SKM-1 treated with dmso at 0.1 percent for 144 hours (cell line): ENCODE measurements at regions not wholly inside any gene's neighbourhood (a gene's known extent, or its start where the extent isn't known, plus 50 kb on each side); places are given as distances from the start of the nearest gene placed in this dataset.

ENCODE experiments used
- DNase-seq: peaks from one replicate; lab custom pipeline; 2025; ENCODE audit not compliant: unreplicated experiment; lab: John Stamatoyannopoulos, UW

DNA sequence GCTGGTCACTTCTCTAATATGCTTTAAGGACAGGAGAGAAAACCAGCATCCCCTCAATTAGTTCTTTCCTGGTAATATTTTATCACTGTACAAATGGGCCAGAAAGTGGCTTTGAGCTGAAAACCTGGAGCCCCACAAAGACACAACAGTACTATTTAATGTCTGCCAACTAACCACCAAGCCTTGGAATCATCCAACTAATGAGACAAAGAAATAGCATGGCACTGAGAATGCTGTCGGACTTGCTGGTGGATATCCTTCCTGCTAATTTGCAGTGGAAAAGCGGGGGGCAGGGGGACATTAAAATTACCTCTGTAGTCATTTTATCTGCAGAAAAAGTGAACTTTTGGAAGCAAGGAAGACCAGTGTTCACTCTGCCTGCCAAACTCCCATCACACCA, 288.5 kb downstream of the KBTBD8 start:
- DNase-seq: no peak

DNA sequence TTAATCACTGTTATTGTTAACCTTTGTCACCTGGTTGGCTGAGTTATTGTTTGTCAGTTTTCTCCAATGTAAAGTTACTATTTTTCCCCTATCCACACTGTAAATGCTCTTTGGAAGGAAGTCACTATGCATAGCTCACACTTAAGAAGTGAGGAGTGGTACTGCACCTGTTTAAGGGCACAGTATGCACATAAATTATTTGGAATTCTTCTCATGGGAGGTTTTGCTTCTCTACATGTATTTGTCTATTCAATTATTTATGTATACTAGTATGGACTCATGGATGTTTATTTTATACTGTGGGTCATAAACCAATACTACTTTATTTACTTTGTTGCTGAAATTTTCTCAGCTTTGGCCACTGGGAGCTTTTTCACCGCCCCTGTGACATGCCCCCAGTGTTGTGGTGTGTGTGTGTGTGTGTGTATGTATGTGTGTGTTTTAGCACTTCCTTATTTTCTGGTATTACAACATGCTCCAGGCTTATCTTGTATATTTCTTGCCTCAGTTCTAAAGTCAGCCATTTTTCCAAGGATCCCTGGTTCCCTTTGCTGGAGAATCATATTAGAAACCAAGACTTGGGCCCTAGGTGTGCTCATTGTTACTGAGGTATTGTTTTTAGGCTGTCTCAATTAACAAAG, 290.5 kb downstream of the KBTBD8 start:
- no peak for DNase-seq

DNA sequence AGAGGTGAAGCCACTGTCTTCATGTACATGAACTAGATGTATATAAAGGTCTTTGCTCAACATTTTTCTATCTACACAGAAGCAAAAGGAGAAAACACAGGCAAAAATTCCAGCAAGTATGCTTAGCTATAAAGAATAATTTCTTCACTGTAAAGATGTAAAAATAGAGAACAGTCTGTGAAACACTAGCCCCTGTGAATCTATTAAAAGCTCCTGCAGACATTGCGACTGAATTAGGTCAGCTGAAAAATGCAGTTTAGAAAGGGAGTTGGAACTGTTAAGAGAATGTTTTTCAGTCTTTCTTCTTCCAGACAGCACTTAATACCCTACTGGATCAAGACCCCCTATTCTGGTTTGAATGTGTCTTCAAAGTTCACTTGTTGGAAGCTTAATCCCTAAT, 291.5 kb downstream of the KBTBD8 start:
- no peak for DNase-seq

DNA sequence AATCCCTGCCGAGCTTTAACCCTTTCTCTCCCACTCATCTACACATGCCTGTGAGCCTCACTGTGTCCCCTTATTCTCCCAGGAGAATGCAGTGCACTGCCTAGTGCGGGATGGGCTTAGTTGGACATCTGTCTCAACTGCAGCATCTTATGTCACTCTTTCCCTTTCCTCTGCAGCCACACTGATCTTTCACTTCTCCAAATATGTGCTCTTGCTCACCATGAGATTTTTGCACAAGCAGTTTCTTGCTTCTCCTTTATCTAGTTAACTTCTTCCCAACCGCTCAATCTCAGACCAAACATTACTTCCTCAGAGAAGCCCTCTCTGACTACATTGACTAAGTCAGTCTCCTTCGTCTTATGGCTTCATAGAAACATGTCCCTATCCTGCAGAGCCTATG, 292.3 kb downstream of the KBTBD8 start:
- peak; percentile 58 for DNase-seq

DNA sequence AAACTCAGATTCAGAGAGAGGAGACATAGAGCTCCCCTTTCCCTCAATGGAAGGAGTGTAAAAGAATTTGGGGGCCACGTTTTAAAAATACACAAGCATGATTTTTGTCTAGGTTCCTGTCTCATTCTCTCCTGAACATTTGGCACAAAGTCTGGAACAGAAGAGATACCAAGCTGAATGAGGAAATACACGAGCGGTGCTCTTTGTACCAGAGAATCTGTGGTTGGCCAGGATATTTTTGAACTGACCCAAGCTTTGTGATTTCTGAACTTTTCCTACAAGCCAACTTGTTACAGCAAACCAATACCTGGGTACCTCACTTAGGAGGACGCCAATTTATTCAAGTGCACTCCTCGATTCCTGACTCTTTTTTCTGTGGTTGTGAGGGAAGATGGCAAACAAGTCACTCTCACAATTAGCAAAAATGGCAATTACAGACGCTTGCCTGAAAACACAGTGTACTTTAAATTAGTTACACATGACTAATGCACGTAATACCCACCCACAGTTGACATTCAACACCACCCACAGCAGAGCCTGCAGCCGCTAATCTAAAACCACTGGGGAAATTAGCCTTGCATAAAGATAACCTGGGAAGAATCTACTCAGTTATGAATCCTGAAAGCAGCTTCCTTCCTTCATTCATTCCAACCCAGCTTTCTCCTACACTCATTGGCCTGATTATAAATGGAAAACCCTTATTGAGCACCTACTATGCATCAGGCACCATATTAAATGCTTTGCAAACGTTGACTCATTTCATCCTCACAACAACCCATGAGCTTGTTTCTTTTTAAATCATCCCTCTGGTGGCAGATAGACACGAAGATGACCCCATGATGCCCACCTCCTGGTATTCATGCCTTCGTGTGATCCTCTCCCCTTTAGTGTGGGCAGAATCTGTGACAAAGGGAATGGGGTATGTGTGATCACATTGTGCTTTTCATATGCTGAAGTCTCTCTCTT, 293.5 kb downstream of the KBTBD8 start:
- no peak for DNase-seq

DNA sequence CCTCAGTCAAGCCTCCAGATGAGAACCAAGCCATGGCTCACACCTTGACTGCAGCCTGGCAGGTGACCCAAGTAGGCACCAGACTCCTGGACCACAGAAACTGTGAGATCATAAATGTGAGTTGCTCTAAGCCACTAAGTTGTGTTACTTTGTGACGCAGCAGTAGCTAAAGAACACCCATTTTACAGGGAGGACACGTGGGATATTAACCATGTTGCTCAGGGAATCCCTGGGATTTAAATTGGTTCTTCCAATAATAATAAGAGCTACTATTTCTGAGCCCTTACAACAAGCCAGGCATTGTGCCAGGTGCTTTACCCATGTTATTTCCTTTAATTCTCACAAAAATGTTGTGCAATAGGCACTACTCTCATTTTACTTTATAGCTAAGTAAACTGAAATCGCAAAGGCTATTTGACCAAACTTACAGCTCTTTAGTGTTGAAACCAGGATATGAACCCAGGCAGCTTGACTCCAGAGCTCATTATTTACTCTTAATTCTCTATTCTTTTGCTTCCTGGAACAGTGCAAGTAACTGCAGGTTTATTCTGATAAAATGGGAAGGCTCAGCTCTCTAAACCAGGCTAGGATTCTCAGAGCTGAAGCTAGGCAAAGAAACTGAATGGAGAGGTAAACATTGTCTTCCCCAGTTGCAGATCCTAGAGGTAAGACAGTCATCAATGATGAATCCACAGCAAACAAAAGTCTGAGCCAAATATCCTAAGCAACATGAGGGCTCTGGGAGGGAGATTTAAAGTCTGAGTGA, 294.4 kb downstream of the KBTBD8 start:
- DNase-seq: no peak

DNA sequence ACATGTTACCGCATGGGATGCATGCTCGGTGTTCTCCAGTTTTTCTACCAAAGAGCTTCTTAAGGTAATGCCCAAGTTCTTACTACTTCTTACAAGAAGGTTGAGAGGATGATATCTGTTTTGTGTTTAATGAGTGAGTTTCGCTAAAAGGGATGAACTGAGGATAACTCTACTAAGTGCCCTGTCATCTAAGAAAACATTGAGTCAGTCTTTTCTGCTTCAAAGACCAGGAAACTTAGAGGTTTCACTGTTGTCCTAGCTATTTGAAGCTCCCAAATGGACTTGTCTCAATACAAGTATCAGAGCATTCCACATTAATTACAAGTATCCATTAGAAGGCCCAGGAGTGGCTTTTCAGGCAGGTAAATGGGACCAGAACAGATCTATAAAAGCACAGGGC, 296.2 kb downstream of the KBTBD8 start:
- DNase-seq: no peak

DNA sequence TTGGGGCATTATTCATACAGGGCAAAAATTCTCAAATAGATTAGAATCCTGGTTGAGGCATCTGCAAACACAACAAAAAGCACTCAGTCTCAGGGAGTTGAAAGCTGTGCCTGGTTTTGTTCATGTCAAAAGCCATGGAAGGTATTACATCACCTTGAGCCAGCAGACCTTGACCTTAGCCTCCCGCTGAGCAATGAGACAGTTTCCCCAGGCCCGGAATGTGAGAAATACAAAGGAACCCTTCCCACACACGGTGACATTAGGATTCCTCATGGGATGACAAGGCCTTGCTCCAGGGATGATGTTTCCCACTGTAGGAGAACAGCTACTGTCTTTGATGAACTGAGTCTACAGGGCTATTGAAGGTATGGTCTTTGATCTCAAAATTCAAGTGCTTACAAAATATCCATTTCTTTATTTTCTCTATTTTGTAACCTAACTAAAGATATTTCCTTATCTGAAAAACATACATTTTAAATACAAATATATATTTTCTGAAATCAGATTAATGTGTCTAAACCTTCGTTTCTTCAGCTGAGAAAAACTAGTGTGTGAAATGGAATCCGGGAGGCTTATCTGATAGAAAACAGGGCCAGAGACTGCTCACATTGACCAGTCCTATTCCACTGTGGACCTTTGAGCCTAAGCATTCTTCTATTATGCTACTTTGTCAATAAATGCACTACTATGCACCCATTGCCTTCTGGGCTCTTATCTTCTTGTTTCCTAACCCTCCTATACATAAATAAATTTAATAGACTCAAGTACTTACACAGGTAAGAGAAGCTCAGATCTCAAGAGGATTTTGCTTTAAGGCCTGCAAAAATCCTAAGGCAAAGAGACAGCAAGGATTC, 298.2 kb downstream of the KBTBD8 start:
- DNase-seq: no peak

DNA sequence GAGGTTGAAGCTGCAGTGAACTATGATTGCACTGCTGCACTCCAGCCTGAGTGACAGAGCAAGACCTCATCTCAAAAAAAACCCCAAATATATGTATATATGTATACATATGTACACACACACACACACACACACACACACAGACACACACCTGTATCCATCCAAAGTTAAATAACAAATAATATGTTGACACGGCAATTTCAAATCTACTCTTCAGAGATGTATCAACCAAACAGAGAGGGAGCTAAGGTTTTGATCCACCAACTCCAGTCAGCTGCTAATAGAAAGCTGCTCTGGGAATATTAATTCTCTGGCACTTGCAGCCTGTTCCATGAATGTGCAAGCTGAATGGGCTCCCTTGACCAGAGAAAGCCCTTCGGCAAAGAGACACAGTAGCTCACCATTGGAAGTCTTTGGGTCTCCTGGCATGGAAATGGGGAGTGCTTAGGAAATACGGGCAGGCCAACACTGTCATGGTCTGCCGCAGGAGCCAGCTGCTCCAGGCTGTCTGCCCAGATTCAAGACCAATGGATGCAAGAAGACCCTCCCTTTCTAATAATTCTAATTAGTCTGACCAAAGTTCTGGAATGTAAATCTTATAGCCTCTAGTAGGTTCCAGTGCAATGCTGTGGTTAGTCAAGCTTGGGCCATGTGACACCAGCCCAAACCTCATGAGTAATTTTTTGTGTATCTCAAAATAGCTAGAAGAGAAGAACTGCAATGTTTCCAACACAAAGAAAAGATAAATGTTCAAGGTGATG, 299.8 kb downstream of the KBTBD8 start:
- no peak for DNase-seq

DNA sequence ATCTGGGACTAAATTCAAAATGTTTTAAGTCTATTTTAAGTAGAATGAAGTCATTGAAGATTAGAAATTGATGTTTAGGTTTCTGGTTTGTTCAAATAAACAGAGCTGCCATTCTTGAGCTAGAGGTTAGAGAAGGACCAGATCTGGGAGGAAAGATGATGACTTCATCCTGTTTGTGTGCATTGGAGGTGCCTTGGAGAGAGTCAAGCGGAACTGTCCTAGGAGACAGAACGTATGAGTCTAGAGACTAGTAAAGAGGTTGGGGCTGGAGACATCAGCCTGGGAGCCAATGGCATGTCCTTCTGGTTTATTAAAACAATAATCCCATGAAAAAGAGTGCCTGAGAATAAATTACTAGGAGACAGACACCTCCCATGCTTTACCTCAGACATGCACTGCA, 303.4 kb downstream of the KBTBD8 start:
- DNase-seq: no peak

DNA sequence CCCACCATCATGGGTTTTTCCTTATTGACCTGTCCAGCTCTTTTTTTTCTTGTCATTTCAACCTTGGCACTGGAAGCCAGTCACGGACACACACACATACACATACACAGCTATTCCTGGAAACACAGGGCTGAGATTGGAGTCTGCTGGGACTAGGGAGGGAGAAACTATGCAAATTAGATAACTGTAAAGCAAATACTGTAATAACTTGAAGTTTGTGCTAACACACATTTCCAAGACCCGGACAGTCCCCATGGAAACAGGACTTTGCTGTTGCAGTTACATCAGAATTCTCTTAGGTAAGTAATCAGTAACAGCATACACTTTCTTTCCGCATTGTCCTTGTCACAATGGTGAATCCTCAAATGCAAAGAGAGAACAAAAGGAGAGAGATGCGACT, 304.4 kb downstream of the KBTBD8 start:
- DNase-seq: no peak

DNA sequence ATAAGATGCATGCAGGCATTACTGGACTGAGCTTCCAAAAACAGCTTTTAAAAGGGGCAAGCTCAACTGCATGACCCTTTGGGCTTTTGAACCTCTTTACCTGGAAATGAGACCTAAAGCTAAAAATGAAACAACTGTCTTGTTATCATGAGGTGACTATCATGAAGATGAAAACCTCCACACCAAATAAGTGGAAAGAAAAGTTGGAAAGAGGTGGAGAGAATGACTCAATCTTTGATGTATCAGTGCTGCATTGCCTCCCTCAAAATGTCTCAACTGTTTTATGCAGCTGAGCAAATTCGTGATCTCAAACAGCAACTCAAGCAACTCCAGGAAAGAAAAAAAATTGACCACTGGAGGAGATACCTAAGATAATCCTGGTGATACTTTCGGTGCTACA, 307.1 kb downstream of the KBTBD8 start:
- DNase-seq: no peak

DNA sequence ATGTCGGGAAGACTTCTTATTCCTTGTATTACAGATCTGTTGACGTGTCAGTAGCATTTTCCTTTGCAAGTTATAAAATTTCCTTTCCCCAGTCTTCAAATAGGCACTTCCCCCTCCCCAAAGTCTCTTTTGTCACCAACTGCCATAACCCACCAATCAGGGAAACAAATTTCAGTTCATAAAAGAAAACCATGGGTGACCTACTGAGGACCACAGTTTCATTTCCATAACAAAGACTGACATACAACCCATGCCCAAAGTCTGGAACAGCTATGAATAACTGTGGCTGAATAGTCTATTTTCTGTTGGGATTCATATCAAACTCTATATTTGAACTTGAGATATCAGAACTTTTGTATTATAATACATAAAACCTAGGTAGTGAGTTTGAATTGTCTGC, 307.8 kb downstream of the KBTBD8 start:
- no peak for DNase-seq

DNA sequence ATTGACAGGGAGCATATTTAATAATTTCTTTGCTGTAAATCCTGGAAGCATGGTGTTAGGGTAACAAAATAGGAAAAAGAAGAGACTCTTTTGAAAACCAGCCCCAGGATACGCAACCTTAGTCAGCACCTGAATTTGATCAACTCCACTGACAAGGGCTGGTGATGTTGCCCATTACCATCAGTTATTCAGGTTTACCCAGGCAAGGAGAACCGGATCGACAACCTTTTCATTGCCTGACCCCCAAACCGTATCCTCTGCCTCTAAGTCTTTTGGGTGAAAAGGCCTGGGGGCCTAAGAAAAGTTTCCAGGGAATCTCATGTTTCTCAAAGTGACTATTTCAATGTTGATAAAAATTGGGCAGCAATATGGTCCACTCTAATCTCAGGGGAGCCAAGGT, 313.3 kb downstream of the KBTBD8 start:
- DNase-seq: no peak

DNA sequence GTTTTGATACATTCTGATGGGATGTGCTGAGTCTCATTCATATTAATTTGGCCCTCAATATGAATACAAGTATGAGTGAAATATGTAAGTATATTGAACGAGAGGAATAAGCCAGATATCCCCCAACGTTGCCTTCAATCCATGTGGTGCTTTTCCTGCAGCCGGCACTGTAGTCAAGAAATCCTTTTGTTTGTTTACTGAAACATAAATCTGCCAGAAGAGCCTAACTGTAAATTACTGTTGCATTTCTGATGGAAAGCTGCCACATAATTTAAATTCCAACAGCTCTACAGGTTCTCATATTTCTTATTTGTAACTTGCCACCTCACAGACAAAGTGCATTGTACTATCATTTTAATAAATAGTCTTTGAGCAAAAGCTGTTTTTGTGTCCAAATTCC, 314.0 kb downstream of the KBTBD8 start:
- no peak for DNase-seq

DNA sequence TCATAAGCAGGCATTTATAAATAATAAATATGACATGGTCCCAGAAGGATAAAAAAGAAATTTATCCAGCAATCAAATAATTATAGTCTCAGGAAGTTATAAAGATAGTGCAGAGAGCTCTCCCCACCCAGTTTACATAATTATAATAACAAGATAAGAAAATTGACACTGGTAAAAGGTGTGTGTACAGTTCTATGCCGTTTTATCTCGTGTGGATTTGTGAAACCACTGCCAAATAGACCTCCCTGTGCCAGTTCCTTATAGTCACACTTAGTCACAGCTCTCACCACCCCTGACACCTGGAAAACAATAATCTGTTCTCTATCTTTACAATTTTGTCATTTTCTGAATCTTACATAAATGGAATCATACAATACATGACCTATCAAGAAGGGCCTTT, 320.1 kb downstream of the KBTBD8 start:
- no peak for DNase-seq

DNA sequence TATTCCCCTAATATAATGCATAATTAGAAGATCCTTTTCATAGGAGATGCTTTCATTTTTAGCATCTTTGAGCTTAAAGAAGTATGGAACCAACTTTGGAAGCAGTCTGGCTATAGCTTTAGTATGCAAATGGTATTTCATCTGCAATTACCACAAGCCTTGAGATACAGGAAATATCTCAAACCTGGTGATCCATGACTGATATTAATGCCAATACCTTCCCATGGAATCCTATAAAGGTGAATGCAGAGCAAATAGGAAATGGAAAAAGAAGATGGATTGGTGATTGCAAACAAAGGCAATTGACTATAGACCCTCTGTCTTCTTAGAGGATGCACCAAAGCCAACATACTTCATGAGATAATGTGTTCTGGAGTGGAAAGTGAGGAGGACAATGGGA, 326.4 kb downstream of the KBTBD8 start:
- no peak for DNase-seq
